Hematopoietic multipotent progenitor cell (in vitro differentiated cells): ENCODE measurements at regions not wholly inside any gene's neighbourhood (a gene's known extent, or its start where the extent isn't known, plus 50 kb on each side); places are given as distances from the start of the nearest gene placed in this dataset.
"Not testable (repeated sequence)": the region's sequence is repeated elsewhere in the genome, so short reads cannot be mapped to it uniquely, and the experiment has no call there.

Experiments used
- DNase-seq, 3 donors: peaks; one replicate each; pipeline ENCODE4 v3.0.0-alpha.2; 2011 to 2015; ENCODE audit warnings: low read depth in 2 of 3, low spot score in 2 of 3

GRCh38 chr11:24216488-24216887, 280.4 kb upstream of the LUZP2 start:
- DNase-seq = no peak

- not testable (repeated sequence) for DNase-seq
Observed at GRCh38 chr11:24217319-24217718, 279.5 kb upstream of the LUZP2 start.

GRCh38 chr11:24225501-24225900, 271.4 kb upstream of the LUZP2 start:
- no peak for DNase-seq

- DNase-seq = no peak
Observed at GRCh38 chr11:24226606-24227005, 270.2 kb upstream of the LUZP2 start.

- no peak for DNase-seq
Observed at GRCh38 chr11:24233041-24233440, 263.8 kb upstream of the LUZP2 start.

- DNase-seq = no peak
Observed at GRCh38 chr11:24234822-24235508, 261.9 kb upstream of the LUZP2 start.

- no peak for DNase-seq
Observed at GRCh38 chr11:24238771-24239645, 257.8 kb upstream of the LUZP2 start.

GRCh38 chr11:24239930-24240329, 256.9 kb upstream of the LUZP2 start:
- no peak for DNase-seq

- no peak for DNase-seq
Observed at GRCh38 chr11:24240496-24241175, 256.2 kb upstream of the LUZP2 start.

GRCh38 chr11:24246715-24247114, 250.1 kb upstream of the LUZP2 start:
- DNase-seq = no peak

- no peak for DNase-seq
Observed at GRCh38 chr11:24247846-24248245, 249.0 kb upstream of the LUZP2 start.

GRCh38 chr11:24249921-24250320, 246.9 kb upstream of the LUZP2 start:
- no peak for DNase-seq

GRCh38 chr11:24253237-24253760, 243.6 kb upstream of the LUZP2 start:
- no peak for DNase-seq

- DNase-seq = no peak
Observed at GRCh38 chr11:24264868-24265267, 232.0 kb upstream of the LUZP2 start.

GRCh38 chr11:24267014-24267413, 229.8 kb upstream of the LUZP2 start:
- no peak for DNase-seq

- no peak for DNase-seq
Observed at GRCh38 chr11:24271798-24272197, 225.1 kb upstream of the LUZP2 start.

- not testable (repeated sequence) for DNase-seq
Observed at GRCh38 chr11:24274214-24274781, 222.6 kb upstream of the LUZP2 start.

GRCh38 chr11:24286238-24286637, 210.6 kb upstream of the LUZP2 start:
- DNase-seq = no peak

- no peak for DNase-seq
Observed at GRCh38 chr11:24289301-24289700, 207.6 kb upstream of the LUZP2 start.

- no peak for DNase-seq
Observed at GRCh38 chr11:24293964-24294363, 202.9 kb upstream of the LUZP2 start.

- peak in 1 of 3 donors; percentile 0 for DNase-seq
Observed at GRCh38 chr11:24295360-24295759, 201.5 kb upstream of the LUZP2 start.
